SK-N-MC (cell line): ENCODE measurements at regions not wholly inside any gene's neighbourhood (a gene's known extent, or its start where the extent isn't known, plus 50 kb on each side); places are given as distances from the start of the nearest gene placed in this dataset.

ENCODE experiments used
- EZH2 ChIP-seq: fragments of 200-600 bp; sonication (generic); IDR thresholded peaks from one replicate; pipeline ENCODE4 v1.6.1; 2017; ENCODE audit warnings: antibody characterized with exemption
- POLR2AphosphoS5 ChIP-seq: IDR thresholded peaks from 2 replicates; pipeline ENCODE4 v1.6.1; 2012; ENCODE audit warnings: mild to moderate bottlenecking, low read depth, low read length, borderline replicate concordance

- TF ChIP-seq EZH2 (no peak), POLR2AphosphoS5 (no peak)
These were observed 104.6 kb upstream of the LSM8 start for GRCh38 chr7:118079369-118079768.
